Stimulated activated CD4-positive, alpha-beta T cell treated with anti-CD3 and anti-CD28 coated beads, Interleukin-4, amount 100 ng/mL, for 4 hours (primary cell): ENCODE measurements at regions not wholly inside any gene's neighbourhood (a gene's known extent, or its start where the extent isn't known, plus 50 kb on each side); places are given as distances from the start of the nearest gene placed in this dataset.
"Not testable (repeated sequence)": the region's sequence is repeated elsewhere in the genome, so short reads cannot be mapped to it uniquely, and the experiment has no call there.

Experiments
- DNase-seq, 2 experiments: peaks; one replicate each; pipeline ENCODE4 v3.0.0-alpha.2; 2020

GRCh38 chr12:65657635-65658034, 166.6 kb upstream of the HMGA2 start:
- no peak for DNase-seq

DNA sequence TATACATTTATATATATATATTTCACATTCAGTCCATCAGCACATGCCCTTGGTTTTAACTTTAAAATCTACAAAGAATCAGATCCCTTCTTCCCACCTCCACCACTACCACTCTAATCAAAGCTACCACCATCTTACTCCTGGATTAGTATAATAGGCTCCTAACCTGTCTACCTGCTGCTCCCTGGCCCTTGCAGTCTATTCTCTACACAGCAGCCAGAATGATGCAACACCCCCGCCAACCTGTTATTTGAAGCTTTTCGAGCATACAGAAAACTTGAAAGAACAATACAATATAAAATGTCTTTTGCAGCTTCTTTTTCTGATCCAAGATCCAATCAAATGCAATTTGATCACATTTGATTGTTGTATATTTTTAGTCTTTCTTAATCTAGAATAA, 165.9 kb upstream of the HMGA2 start:
- DNase-seq, result no peak

DNA sequence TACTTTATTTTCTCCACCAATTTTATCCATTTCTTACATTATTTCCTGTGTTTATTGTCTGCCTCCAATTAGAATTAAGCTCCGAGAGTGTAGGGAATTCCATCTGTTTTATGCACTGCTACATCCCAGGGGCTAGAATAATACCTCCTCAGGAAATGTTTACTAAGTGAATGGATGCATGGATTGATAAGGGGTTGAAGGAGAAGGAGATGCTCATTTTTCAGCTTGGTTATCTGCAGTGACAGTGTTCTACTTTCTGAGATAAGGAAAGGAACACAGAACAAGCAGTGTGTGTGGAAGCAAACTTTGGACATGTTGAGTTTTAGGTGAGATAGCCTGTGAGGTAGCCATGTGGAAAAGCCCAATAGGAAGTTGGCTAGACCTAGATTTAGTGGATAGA, 164.6 kb upstream of the HMGA2 start:
- DNase-seq, result no peak

DNA sequence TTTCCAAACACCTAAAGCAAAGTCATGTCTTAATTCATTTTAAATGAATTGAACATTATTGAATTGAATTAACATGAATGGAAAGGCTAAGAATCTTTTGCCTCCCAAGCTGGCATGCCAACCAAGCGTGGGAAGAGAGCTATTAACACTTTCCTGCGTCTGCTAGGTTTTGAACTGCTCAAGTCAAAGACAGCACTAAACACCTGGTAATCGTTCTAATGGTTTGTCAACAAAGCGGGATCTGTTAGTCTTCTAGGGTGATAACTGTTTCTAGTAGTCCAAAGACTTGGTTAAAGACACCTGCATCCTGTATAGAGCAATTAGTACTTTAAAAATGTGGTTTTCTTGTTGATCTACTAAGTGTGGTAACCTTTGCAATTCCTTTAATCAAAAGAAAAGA, 164.2 kb upstream of the HMGA2 start:
- DNase-seq, result no peak

GRCh38 chr12:65660836-65661235, 163.4 kb upstream of the HMGA2 start:
- DNase-seq, result no peak

DNA sequence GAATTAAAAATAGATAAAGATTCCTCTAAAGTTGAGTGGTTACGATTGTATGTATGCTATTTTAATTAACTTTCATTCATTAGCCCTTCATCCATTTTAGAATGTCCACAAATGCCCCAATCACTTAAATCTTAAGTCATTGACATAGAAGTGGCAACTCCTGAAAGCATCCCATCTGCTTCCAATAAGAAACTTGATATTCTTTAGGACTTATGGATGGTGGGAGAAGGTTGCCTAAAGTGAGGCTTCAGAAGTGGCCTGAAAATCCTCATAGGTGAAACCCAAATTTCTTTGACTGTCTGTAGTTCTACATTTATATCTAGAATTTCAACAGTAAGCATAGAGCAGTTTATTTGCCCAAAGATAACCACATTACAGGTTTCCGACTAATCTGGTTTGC, 161.7 kb upstream of the HMGA2 start:
- no peak for DNase-seq

- no peak for DNase-seq
Observed at GRCh38 chr12:65663097-65663496, 161.2 kb upstream of the HMGA2 start.

- no peak for DNase-seq
Observed at GRCh38 chr12:65663648-65664047, 160.6 kb upstream of the HMGA2 start.

GRCh38 chr12:65664715-65665250, 159.5 kb upstream of the HMGA2 start:
- DNase-seq, result no peak

DNA sequence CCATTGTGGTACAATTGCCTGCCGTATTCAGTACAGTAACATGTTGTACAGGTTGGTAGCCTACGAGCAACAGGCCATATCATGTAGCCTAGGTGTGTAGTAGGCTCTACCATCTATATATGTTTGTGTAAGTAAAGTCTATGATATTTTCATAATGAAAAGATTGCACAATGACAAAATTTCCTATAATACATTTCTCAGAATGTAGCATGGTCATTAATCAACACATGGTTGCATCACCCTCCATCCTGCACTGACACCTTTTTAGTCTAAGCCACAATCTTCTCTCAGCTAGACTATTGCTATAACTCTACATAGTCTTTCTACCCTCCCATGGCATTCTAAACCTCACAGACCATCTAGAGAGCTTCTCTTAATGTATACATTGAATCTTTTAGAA, 158.5 kb upstream of the HMGA2 start:
- no peak for DNase-seq

DNA sequence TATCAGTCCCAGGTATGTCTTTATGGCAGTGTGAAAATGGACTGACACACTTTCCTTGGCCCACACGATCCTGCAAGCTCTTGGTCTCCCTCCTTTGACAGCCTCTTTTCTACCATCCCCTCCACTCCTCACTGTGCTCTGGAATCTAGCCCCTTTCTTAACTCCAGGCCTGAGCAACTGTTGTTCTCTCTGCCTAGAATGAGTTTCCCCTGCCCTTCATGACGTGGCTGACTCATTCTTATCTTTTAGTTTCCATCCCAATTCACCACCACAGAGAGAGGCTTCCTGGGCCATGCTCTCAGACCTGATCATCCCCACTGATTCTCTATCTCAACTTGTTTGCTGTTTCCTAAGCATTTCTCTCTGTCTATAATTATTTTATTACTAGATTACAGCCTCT, 157.4 kb upstream of the HMGA2 start:
- no peak for DNase-seq

GRCh38 chr12:65667932-65668331, 156.4 kb upstream of the HMGA2 start:
- DNase-seq, result no peak

- no peak for DNase-seq
Observed at GRCh38 chr12:65668981-65669695, 155.1 kb upstream of the HMGA2 start.

DNA sequence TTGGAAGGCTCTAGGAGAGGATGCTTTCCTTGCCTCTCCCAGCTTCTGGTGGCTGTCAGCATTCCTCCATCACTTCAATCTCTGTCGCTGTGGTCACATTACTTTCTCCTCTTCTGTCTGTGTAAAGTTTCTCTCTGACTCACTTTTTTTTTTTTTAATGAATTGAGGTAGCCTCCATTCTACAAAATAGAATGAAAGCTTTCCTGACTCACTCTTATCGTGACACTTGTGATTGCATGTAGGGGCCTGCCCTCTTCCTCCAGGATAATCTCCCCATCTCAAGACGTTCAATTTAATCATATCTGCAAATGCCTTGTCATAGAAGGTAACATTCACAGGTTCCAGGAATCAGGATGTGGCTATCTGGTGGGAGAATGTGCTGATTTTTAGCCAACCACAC, 153.5 kb upstream of the HMGA2 start:
- DNase-seq, result no peak

- DNase-seq, result no peak
Observed at GRCh38 chr12:65672441-65672840, 151.8 kb upstream of the HMGA2 start.

GRCh38 chr12:65673156-65673690, 151.1 kb upstream of the HMGA2 start:
- DNase-seq, result no peak

DNA sequence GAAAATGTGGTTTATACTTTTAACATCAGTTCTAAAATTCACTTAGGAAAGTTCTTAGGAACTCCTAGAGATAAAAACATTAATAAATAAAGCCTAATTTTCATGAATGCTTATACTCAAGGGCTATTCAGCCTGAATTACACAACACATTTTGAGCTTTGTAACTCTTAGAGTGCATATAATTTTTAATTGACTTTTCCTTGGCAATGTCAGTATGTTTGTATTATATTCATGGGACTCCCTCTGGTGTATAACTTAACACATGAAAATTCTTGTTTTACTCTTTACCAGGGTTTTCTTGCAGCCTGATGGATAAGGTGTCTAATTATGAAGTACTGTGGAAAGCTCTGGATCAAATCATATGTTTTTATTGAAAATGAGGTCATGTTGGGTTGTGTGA, 150.6 kb upstream of the HMGA2 start:
- DNase-seq, result no peak

DNA sequence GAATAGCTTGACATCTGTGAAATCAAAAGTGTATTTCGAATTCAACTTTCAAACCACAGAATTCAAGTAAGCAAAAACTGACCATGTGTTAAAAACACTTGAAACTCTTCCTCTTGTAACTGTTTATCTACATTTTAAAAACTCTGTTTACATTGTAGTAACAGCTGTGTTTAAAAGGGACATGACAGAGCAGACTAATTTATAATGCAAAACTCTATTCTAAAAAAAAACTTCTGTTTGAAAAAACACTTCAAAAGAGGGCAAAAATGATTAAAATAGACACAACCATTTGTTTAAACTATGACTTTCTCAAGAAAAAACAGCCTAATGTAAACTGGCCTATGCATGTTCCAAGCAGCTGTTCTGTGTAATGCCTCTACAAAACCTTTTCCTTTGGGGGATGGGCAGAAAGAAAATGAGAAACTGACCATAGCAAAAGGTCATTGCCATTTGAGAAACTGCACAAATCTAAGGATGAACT, 149.1 kb upstream of the HMGA2 start:
- DNase-seq, result no peak

- DNase-seq, result not testable (repeated sequence)
Observed at GRCh38 chr12:65678172-65678571, 146.1 kb upstream of the HMGA2 start.

DNA sequence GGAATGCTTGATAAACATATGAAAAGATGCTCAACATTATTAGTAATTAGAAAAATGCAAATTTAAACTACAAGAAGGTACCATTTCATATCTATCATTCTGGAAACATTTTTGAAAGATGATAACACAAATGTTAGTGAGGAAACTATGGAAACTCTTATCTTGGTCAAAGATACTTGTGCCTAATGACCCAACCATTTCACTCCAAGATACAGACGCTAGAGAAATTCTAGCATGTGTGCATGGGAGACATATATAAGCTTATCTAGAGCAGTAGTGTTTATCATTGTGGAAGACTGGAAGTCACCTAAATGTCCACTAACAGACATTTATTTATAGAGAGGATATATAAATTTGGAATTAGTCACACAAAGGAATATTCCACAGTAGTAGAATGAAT, 143.1 kb upstream of the HMGA2 start:
- DNase-seq, result no peak

DNA sequence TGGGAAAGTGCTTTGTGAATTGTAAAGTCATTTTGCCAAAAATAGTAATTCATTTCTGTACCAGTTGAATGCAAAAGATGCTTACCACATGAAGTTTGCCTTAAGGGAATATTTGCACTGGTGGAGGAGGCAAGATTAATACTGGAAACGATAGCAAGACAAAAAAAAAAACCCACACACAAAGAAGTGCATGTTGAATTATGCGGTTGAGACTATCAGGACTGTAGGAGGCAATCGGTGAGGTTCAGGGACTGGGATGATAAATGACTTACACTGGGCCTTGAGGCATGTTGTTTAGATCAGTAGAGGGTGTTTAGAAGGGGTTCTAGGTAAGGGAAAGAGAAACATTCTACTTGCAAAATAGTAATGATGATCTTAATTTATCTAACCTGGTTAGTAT, 142.2 kb upstream of the HMGA2 start:
- DNase-seq, result no peak

GRCh38 chr12:65684906-65685305, 139.4 kb upstream of the HMGA2 start:
- no peak for DNase-seq

DNA sequence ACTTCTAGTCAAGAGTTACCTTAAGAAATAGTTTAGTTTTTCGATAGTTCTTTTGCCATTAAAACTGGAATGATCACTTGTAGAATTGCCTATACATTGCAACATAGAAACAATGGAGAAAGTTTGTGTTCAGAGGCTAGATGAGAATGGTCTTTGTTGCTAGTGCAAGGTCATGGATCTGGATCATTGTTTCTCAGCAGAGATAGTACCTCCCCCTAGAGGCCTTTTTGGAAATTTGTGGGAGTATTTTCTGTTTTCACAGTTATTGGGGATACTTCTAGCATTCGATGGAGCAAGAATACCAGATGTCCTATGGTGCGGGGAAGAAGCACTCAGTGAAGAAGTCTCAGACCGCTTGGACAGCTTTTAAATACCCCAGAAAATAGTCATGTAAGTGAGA, 138.8 kb upstream of the HMGA2 start:
- DNase-seq, result no peak

DNA sequence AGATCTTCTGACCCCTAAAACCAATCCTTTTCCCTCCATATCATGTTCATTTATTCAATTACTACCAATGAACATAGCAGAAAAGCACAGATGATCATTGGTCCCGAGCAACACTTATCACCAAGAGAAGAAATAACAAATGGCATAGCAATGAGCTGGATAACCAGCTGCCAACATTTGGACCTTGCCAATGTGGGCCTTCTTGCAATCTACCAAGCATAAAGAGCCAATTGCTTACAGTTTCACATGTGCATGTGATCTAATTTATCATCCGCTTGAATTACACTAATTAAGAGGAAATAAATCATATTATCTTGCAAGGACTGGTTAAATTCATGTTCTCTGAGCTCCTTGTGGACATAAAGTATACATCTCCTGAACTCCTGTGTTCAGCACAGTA, 134.8 kb upstream of the HMGA2 start:
- DNase-seq, result no peak

DNA sequence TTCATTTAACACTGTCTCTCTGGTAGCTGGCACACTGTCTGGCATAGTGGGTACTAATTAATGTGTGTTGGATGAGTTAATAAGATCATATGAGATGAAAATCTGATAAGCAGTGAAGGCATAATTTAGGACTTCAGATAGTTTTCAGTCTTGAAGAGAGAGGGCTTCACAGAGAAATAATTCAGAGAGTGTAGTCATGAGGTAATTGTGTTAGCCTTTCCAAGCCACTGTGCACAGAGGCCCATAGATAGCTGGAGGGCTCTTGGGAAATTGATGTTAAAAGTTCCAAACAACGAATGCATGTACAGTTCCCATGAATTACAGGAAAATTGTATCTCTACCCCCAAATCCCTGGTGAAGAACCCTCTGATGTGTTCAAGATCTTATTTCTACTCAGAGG, 133.8 kb upstream of the HMGA2 start:
- no peak for DNase-seq
